HG03342 (cell line): ENCODE measurements at regions not wholly inside any gene's neighbourhood (a gene's known extent, or its start where the extent isn't known, plus 50 kb on each side); places are given as distances from the start of the nearest gene placed in this dataset.

Source experiments
- ATAC-seq: cut with Tn5 transposase; IDR thresholded peaks from one replicate; pipeline ENCODE4 v1.9.1; 2021; ENCODE audit warnings: mild to moderate bottlenecking, moderate library complexity; ENCODE audit not compliant: unreplicated experiment

GRCh38 chr20:20765696-20766365 is 53.4 kb upstream of the RALGAPA2 start:
- no peak for ATAC-seq

GRCh38 chr20:20763650-20764049 is 51.2 kb upstream of the RALGAPA2 start:
- ATAC-seq = no peak
